GM13977 (cell line): ENCODE measurements at regions not wholly inside any gene's neighbourhood (a gene's known extent, or its start where the extent isn't known, plus 50 kb on each side); places are given as distances from the start of the nearest gene placed in this dataset.

Experiments
- DNase-seq: peaks from one replicate; pipeline ENCODE4 v3.0.0; 2012; ENCODE audit warnings: low spot score
- in situ Hi-C: fragments of 300-500 bp; cut with MboI; formaldehyde crosslinking; loops from one replicate; pipeline ENCODE4 v1.12.0; 2022; ENCODE audit warnings: low sequenced_read_pairs, low pct_unique_long_range_greater_than_20kb, mixed read lengths, inconsistent platforms; ENCODE audit not compliant: unreplicated experiment
- TF ChIP-seq, protein P1 (sequence below): IDR thresholded peaks from 2 replicates; pipeline ENCODE4 v1.5.1; 2012; ENCODE audit warnings: mild to moderate bottlenecking, control low read depth; ENCODE audit not compliant: insufficient read depth; ENCODE audit errors: extremely low read depth, missing control alignments

DNA sequence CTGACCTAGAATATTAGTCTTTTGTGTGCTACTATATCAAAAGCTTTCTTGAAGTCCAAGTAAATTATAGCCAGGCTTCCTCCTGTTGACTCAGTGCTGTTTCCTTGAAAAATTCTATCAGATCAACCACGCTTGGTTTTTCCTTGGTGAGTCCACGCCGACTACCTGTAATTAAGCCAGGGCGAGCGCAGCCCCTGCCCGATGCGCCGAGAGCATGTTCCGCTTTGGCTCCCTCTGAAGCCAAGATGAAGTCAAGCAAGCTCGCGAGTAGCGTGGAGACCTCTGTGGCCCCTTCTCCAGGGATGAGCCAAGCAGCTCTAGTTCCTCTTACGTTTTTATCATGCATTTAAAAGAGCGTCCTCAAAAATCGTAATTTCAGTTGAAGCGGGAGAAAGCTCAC lies 641.2 kb downstream of the CDH26 start:
- TF ChIP-seq, protein P1, sequence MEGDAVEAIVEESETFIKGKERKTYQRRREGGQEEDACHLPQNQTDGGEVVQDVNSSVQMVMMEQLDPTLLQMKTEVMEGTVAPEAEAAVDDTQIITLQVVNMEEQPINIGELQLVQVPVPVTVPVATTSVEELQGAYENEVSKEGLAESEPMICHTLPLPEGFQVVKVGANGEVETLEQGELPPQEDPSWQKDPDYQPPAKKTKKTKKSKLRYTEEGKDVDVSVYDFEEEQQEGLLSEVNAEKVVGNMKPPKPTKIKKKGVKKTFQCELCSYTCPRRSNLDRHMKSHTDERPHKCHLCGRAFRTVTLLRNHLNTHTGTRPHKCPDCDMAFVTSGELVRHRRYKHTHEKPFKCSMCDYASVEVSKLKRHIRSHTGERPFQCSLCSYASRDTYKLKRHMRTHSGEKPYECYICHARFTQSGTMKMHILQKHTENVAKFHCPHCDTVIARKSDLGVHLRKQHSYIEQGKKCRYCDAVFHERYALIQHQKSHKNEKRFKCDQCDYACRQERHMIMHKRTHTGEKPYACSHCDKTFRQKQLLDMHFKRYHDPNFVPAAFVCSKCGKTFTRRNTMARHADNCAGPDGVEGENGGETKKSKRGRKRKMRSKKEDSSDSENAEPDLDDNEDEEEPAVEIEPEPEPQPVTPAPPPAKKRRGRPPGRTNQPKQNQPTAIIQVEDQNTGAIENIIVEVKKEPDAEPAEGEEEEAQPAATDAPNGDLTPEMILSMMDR, result no peak
- in situ Hi-C loops, result no loop called here
- DNase-seq, result no peak

DNA sequence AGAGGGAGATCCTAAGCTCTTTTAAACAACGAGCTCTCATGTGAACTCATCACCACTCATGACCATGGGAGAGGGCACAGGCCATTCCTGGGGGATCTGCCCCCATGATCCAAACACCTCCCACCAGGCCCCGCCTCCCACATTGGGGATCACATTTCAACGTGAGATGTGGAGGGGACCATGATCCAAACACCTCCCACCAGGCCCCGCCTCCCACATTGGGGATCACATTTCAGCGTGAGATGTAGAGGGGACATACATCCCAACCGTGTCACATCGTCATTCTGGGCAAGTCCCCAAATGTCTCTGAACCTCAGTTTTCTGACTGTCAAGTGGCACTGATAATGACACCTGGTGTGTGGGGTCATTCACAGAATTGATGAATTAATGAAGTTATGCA lies 641.8 kb downstream of the CDH26 start:
- DNase-seq, result no peak
- in situ Hi-C loops, result no loop called here
- TF ChIP-seq, protein P1, result no peak

DNA sequence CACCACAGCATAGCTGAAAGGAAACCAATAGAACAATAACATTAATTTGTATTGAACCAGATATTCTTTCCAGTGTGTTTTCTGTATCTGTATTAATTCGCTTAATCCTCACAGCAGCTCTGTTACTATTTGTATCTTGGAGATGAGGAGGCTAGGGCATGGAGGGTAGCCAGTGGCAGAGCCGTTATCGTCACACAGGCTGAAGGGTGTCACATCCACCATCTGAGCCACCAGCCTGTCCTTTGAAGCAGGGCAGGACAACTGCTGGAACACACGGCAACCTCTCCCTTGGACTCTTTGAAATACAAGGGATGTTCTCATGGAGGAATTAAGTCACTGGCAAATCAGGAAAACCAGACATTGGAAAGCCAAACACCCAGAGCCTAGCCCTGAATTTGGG lies 628.0 kb upstream of the CDH4 start:
- in situ Hi-C loops, result no loop called here
- TF ChIP-seq, protein P1, result no peak
- no peak for DNase-seq

DNA sequence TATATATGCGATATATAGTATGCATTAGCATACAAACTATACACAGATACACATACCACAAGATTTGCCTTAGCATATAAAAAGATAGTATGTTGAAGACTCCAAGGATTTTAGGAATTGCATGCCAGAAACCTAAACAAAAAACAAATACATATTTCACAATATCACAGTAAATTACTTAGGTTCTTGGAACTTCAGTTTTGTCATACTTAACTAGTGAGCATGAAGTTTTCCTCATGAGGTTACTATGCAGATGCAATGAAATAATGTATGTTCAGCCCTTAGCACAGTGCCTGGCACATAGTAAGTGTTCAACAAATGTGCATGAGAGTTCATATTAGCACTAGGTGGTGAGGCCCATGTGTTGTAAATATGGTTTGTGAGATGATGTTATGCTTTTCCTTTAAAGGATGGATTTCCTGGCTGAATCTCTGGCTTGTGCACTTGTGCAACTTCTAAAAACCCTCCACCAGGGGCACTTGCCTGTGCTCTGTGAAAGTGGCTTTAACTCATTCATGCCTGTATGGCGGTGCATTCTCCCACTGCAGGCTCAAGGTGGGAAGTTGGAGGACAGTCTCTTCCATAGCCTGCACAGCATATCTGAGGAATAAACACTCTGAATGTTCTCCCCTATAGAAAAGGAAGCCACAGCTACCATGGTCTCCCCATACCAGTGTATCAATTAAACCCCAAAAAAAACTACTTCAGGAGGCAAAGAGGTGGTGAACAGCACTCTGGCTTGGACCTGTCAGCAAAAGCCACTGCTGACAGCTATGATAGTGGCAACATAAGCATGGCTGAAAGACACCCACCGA lies 624.1 kb upstream of the CDH4 start:
- DNase-seq, result no peak
- in situ Hi-C loops, result no loop called here
- TF ChIP-seq, protein P1, result no peak

DNA sequence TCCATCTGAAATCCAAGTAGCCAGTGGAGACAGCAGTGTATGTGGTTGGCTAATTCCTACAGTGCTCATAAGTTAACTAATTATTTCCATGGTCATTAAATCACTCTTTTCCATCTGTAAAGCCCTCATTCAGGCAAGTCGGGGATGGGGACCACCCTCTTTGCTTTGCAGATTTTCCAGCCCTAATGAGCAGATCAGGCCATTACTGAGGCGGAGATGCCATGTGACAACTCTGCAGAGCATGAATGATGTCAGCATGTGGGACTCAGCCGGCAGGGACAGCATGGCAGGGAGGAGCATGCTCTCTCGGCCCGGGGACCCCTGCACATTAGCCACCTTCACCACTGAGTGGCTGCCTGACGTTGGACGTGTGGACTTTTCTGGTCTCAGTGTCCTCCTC lies 623.3 kb upstream of the CDH4 start:
- in situ Hi-C loops, result no loop called here
- TF ChIP-seq, protein P1, result no peak
- DNase-seq, result no peak

DNA sequence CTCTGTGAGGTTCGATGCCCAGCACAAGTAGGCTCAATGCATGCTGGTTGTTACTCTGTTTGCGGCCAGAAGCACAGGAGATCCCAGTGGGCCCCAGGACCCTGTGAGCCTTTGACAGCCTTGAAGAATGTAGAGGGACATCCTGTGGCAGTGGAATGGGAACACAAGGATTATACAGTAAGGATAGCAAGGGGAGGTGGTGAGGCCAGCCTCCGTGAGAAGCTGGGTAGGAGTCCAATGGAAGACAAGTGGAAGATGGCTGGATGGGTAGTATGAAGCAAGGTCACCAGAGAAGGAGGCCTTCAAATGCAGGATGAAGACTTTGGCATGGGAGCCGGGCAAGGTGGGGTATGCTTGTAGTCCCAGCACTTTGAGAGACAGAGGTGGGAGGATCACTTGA lies 622.9 kb upstream of the CDH4 start:
- TF ChIP-seq, protein P1, result no peak
- in situ Hi-C loops, result no loop called here
- DNase-seq, result no peak
